Frontal cortex (tissue), 3 donors: ENCODE measurements at regions not wholly inside any gene's neighbourhood (a gene's known extent, or its start where the extent isn't known, plus 50 kb on each side); places are given as distances from the start of the nearest gene placed in this dataset.
"Not testable (repeated sequence)": the region's sequence is repeated elsewhere in the genome, so short reads cannot be mapped to it uniquely, and the experiment has no call there.

Source experiments
- DNase-seq, 2 donors: peaks; one replicate each; pipeline ENCODE4 v3.0.0; 2012; ENCODE audit warnings: low spot score in 2 of 2
- FAIRE-seq: peaks from 2 replicates; lab custom pipeline; 2012; peaks lifted over from hg19 to GRCh38; lab: Jason Lieb, UNC
- donor health status: control.
- donor health status: control.
- donor health status: control.

DNA sequence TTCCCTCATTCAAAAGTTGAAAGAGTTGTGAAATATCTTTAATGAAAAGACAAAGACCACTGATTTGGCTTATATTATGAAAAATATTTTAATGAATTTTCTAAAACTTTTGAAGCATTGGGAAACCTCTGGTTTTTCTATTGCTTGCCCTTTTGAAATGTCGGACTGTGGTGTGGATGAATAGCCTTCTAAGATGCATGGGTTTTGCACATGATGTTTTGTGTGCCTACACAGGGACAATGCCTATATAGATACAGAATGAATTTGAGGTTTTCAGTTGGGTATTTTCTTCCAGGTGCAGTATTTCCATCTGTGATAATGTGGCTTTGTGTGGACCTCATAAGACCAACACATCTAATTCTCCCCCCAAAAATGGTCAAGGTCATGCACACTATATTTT lies 1437.9 kb downstream of the REEP3 start:
- FAIRE-seq (no peak), DNase-seq (no peak)

DNA sequence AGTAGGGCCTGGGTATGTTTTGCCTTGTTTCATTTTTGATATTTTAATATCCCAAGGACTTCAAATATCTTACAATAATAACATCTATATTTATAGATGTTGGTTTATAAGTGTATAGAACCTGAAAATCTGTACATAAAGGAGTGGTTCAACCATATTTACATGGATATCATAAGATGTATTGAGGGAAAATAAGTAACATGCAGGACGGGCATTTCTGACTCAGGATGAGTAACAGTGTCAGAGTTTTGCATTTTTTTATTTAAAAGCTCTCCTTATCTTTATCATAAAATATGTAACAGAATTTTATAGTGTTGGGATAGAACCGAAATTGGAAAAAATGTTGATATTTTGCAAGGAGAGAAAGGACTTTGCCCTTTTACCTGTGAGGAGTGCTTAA lies 1438.7 kb downstream of the REEP3 start:
- no peak for FAIRE-seq
- no peak for DNase-seq

DNA sequence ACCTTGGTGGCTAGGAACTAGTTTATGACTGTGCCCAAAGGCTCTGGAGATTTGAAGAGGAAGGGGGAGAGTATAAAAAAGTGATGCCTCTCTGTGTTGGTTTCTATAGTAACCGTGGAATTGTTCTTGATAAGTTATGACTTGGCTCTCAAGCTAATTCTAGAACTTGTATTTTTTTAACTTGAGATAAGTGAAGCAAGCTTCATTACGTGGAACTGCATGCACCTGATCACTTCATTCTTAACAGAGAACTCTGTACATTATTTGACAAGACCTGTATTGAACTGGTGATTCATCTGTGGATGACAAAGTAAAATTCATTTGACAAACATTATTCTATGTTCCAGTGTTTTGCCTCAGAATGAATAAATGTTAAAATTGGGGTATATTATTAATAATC lies 1452.2 kb downstream of the REEP3 start:
- DNase-seq: no peak
- FAIRE-seq: no peak

DNA sequence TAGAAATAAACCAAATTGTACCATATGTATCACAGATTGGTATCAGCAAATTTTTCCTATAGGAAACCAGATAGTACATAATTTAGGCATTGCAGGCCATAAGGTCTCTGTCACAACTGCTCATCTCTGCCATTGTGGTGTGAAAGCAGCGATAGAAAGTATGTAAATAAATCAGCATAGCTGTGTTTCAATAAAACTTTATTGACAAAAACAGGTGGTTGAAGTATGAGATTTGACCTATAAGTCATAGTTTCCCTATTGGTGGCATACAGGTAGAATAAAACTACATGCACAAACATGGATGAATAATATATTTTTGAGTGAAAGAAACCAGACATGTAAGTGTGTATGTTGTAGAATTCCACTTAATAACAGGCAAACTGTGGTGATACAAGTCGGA lies 1454.9 kb downstream of the REEP3 start:
- DNase-seq: no peak
- FAIRE-seq: no peak

DNA sequence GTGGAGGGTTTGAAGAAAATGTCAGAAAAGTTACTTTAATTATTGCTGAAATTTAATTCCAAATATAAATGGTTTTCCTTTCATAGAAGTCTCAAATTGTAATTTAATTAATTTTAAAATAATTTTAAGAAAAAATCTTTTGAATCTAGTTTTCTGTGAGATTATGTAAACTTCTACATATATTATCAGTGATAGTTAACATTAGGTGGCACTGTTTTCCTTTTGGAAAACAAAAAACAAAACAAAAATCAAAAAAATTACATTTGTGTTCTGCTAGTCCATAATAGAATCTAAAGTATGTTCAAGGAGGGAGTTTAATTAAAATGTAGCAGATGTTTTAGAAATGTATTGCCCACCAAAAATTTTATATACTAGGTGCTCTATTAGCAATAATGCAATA lies 1456.7 kb downstream of the REEP3 start:
- DNase-seq (no peak), FAIRE-seq (peak; percentile 94)

DNA sequence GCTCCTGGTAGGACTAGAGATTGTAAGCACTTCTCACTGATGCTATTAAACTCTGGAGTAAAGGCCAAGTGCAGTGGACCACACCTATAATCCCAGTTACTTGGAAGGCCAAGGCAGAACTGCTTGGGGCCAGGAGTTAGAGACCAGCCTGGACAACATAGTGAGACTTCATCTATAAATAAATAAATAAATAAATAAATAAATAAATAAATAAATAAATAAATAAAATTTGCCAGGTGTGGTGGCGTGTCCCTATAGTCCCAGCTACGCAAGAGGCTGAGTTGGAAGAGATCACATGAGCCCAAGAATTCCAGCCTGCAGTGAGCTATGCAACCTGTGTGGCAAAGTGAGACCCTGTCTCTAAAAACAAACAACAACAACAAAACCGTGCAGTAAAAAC lies 1475.7 kb downstream of the REEP3 start:
- FAIRE-seq (no peak), DNase-seq (no peak)

DNA sequence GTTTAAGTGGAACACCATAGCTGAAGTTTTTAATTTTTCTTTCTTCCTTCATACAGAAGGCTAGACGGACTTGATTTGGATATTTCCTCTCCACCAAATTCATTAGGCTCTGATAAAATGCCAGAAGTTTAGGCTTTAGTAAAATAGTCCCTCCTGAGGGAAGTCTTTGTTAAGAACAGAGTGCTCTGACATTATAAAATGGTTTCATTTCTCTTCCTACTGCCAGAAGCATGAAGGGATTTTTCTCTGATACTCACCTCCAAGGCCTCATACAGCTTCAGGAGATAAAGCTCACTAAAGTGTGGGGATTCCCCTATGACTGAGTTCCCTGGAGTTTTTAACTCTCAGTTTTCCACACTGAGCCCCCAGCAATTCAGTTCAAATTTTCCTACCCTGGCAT lies 1489.6 kb downstream of the REEP3 start:
- DNase-seq: no peak
- no peak for FAIRE-seq

DNA sequence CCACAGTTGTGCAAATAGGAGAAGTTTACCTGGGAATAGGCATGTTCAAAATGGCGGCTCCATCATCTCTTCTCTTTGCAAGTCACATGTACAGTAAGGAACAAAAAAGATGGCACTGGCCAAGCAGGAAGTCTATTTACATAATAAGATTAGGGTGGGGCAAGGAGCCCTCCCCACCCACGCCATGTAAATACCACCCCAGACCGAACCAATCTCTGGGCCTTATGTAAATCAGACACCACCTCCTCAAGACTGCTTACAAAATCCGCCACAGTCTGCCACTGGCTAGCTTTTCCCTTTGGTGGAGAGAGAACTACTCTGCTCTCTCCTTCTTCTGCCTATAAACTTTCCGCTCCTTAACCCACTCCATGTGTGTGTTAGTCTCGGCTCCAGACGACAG lies 1496.3 kb downstream of the REEP3 start:
- DNase-seq (no peak), FAIRE-seq (no peak)

DNA sequence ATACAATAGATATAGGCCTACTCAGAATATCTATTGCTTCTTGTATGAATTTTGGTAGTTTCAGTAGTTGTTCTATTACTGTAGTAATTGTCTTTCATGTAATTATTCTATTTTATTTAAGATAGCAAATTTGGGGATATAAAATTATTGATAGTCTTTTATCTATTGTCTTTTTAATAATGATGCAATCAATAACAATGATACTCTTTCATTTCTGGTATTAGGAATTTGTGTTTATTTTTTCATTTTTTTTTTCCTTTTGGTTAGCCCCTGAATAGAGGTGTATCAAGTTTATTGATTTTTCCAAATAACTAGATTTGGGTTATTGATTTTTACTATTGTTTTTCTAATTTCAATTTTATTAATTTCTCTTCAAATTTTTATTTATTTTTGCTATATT lies 1503.7 kb downstream of the REEP3 start:
- FAIRE-seq: peak; percentile 89

DNA sequence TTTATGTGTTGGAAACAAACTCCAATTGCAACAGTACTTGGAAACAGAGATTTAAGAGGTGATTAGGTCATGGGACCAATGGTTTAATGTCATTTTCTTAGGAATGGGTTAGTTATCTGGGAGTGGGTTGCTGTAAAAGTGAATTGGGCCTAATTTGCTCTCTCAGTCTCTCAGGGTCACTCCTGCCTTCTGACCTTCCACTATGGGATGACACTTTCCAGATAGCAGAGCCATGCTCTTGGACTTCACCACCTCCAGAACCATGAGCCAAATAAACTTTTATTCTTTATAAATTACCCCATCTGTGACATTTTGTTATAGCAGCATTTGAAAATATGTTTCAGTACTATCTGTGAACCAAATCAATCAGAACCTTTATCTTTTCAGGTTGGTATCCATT lies 1509.1 kb downstream of the REEP3 start:
- FAIRE-seq (no peak), DNase-seq (no peak)

More for the DNA sequence above, 1503.7 kb downstream of the REEP3 start:
- DNase-seq: no peak

DNA sequence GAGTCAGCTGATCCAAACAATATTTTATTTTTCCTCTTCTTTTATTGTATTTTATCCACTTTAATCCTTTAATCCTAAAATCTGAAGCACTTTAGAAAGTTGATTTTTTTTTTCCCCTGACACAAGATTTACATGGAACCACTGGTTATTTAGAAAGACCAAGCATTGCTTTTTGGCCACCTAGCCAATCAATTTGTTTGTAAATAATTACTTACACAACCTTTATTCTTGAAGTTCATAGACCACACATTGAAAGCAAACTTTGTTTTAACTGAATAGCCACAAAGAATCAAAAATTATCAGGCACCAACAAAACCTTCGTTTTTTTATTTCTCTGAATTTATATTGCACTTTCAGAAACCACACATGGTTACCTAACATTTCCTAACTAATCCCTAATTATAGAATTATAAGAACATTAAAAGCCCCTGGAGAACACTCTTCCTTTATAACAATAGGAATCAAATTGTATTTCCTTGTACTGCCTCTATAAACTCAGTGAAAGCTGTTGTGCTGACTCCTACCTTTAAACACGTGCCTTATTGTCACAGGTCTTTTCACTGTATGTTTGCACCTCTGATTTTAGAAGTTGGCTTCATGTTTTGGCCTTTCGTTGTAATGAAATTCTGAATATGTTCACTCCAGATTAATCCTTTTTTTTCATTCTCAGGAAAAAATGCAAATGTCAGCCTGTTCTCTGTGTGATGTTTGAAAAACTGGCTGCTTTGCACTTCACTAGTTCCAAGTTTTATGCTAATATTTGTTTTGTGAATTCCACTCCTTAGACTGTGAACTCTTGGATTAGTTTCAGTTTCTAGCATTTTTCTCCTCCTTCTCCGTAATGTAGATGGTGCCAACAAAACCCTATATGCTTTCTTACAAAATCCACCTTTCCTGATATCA lies 1511.9 kb downstream of the REEP3 start:
- DNase-seq: no peak
- FAIRE-seq: no peak

DNA sequence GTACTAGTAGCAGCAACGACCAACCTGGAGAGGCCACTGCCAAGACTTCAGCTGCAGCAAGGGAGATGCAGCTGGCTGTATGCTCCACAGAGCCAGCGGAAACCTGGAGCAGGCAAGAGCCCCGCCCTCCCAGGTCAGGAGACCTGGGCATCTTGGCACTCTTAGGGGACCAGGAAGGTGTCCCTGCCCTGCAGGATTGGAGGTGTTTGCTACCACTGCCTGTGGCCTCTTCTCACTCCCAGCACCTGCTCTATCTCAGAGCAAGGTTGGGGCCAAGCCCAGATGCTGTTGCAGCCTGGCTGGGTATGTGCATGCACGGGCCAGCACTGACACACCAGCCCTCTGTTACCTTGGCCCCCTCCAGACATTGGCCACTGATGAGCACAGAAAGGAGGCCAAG lies 1512.8 kb downstream of the REEP3 start:
- FAIRE-seq (no peak), DNase-seq (no peak)

DNA sequence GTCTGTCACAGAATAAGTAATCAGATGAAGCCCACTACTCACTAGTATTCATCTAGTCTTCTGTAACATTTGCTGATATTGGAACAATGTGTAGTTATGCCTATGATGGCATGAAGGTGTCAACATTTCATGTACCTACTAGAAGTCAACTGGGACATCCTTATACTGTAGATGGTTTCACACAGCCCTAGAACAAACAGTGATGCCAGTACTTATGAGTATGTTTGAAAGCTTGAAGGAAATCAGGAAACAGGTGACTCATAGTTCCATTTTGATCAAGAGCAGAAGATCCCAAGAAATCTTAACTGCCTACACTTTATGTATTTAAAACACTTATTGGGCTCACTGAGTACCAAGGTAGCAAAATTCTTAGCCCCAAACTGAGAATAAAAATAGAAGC lies 1519.6 kb downstream of the REEP3 start:
- no peak for FAIRE-seq
- no peak for DNase-seq

DNA sequence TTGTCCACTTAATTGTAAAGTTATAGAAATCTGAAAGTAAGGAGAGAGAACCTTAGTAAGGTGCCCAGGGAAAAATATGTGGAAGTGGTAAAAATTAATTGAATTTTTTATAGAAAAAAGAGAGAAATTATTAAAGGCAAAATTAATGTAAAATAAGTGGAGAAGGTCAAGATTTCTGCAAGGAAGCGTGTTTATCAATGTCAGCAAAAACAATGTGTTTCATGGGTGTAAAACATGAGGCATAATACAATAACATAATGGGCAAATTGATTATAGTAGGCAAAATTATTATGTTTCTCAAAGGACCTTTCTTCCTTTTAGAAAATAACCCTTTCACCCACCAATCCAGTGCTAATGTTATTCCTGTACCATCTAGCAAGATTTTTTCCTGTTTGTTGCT lies 1520.1 kb downstream of the REEP3 start:
- DNase-seq (no peak), FAIRE-seq (no peak)

DNA sequence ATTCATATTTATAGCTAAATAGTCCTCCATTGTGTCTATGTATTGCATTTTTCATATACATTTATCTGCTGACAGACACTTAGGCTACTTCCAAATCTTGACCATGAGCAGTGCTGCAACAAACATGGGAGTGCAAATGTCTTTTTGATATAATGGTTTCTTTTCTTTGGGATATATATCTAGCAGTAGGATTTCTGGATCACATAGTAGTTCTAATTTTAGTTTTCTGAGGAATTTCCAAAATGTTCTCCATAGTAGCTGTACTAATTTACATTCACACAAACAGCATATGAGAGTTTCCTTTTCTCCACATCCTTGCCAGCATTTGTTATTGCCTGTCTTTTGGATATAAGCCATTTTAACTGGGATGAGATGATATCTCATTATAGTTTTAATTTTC lies 1521.3 kb downstream of the REEP3 start:
- no peak for FAIRE-seq
- DNase-seq: no peak

DNA sequence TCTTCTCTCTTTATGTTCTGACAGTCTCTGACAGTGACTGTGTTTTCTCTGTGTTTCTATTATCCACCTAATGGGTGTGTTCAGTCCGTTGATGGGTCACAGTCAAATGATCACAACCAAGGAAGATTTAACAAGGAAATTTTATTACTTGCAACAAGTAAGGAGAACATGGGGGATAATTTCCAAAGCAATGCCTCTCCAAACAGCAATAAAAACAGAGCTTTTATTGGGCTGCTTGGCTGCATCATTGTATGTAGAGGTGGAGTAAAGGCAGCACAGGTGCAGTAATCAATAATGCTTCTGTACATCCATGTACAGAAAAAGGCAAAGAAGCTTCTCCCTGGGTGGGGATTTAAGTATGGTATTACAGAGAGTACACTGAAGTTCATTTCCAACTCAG lies 1525.6 kb downstream of the REEP3 start:
- FAIRE-seq (no peak), DNase-seq (no peak)

DNA sequence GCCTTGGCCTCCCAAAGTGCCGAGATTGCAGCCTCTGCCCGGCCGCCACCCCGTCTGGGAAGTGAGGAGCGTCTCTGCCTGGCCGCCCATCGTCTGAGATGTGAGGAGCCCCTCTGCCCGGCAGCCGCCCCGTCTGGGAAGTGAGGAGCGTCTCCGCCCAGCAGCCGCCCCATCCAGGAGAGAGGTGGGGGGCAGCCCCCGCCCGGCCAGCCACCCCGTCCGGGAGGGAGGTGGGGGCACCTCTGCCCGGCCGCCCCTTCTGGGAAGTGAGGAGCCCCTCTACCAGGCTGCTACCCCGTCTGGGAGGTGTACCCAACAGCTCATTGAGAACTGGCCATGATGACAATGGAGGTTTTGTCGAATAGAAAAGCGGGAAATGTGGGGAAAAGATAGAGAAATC lies 1530.9 kb downstream of the REEP3 start:
- not testable (repeated sequence) for FAIRE-seq, DNase-seq

DNA sequence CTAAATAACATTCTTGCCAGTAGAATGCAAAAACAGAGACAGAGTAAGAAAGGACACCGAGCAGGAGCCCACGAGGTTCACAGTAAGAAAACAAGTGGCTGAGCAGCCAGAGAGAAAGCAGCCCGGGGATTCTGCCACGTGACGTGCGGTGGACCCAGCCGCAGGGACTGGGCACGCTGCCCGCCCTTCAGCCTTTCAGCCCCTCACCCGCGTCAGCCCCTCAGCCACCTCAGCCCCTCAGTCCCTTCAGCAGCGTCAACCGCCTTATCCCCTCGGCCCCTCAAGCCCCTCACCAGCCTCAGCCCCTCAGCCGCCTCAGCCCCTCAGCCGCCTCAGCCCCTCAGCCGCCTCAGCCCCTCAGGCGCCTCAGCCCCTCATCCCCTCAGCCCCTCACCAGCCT lies 1532.2 kb downstream of the REEP3 start:
- not testable (repeated sequence) for FAIRE-seq, DNase-seq

DNA sequence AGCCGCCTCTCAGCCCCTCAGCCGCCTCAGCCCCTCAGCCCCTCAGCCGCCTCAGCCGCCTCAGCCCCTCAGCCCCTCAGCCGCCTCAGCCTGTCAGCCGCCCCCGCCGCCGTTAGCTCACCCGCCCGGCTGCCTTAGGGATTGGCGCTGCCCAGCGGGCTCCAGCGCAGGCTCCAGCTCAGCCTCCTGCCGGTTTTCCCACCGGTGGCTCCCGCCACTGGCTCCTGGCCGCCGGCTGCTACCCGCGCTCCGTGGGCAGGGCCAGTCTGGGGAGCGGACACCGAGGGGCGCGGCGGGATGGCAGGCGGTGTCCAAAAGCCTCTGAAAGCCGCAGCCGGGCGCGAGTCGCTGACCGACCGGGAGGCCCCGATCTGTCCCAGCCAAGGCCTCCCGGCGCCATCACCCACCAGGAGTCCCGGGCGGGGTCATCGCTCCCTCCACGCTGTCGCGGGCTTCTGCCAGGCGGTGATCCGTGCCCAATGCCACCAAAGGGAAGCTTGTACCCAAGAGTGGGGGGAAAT lies 1532.7 kb downstream of the REEP3 start:
- FAIRE-seq, DNase-seq: not testable (repeated sequence)

DNA sequence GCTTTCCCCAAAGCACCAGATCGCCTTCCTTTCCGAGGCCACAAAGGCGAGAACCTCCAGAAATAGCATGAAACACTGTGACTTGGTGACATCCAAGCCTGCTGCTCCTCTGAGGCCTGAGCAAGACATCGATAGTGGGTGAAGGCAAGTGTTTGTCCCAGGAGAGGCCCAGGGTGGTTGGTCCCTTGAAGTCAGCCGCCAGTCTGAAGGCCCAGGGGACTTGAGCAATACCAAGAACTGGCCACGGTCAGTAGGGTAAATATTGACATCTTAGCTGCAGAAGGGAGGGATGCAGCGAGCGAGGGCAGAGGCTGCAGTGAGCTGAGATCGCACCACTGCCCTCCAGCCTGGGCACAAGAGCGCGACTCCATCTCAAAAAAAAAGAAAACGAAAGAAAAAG lies 1533.5 kb downstream of the REEP3 start:
- FAIRE-seq, DNase-seq: not testable (repeated sequence)

DNA sequence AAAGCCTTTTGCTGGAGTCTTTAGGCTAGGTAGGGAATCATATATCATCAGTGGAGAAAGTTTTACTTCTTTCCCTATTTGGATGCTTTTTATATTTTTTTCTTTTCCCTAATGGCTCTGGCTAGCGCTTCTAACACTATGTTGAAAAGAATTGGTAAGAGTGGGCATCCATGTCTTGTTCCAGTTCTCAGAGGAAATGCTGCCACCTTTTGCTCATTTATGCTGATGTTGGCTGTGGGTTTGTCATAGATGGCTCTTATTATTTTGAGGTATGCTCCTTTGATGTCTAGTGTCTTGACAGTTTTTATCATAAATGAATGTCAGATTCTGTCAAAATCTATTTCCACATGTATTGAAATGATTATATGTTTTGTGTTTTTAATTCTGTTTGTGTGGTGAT lies 1544.1 kb downstream of the REEP3 start:
- no peak for FAIRE-seq
- no peak for DNase-seq

DNA sequence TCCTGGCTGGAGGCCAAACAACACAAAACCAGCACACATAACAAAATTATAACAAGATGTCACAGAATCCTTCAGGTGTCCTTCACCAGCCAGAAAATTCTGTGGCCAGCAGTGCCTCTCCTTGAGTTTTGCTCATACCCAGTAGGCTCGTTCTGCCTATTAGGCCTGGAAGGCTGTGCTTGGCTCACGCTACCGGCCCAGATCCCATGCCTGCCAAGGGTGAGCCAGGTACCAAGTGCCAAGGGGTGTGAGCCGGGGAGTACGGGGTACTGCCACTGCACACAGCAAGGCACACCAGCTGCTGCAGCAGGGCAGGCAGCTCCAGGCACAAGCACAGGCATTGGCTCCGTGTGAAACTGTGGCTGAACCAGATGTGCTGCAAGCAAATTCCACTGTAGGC lies 1562.0 kb downstream of the REEP3 start:
- FAIRE-seq: no peak
- DNase-seq: no peak
